Keratinocyte (primary cell): ENCODE measurements at regions not wholly inside any gene's neighbourhood (a gene's known extent, or its start where the extent isn't known, plus 50 kb on each side); places are given as distances from the start of the nearest gene placed in this dataset.
"Not testable (repeated sequence)": the region's sequence is repeated elsewhere in the genome, so short reads cannot be mapped to it uniquely, and the experiment has no call there.

Experiments
- DNase-seq: peaks from one replicate; pipeline ENCODE4 v3.0.0-alpha.2; 2011; ENCODE audit warnings: low read depth, missing footprints, low spot score
- FAIRE-seq: peaks from 2 replicates; lab custom pipeline; 2011; peaks lifted over from hg19 to GRCh38; lab: Jason Lieb, UNC
- H2AFZ ChIP-seq: 2 replicates; pipeline ENCODE4 v1.6.0; 2012; ENCODE audit warnings: low read length, control low read depth, inconsistent platforms; ENCODE audit not compliant: control insufficient read depth
- H3K27ac ChIP-seq: 2 replicates; pipeline ENCODE4 v1.5.1; 2011; ENCODE audit warnings: low read length; ENCODE audit not compliant: control insufficient read depth, insufficient read depth
- H3K27me3 ChIP-seq: 3 replicates; pipeline ENCODE4 v1.6.0; 2011; ENCODE audit warnings: low read length; ENCODE audit not compliant: control insufficient read depth, insufficient read depth; ENCODE audit errors: extremely low read depth
- H3K36me3 ChIP-seq, 2 experiments: 2 replicates in 1 of 2; 3 replicates in 1 of 2; pipeline ENCODE4 v1.5.1; 2011; ENCODE audit warnings: low read length in 2 of 2, mild to moderate bottlenecking in 1 of 2; ENCODE audit not compliant: control insufficient read depth in 2 of 2, insufficient read depth in 2 of 2; ENCODE audit errors: extremely low read depth in 1 of 2
- H3K4me1 ChIP-seq: 3 replicates; pipeline ENCODE4 v1.5.1; 2011; ENCODE audit warnings: low read length; ENCODE audit not compliant: control insufficient read depth, insufficient read depth; ENCODE audit errors: extremely low read depth
- H3K4me2 ChIP-seq: 3 replicates; pipeline ENCODE4 v1.6.0; 2011; ENCODE audit warnings: low read depth, low read length; ENCODE audit not compliant: control insufficient read depth, insufficient read depth; ENCODE audit errors: extremely low read depth
- H3K4me3 ChIP-seq, 3 experiments: fragments of 200-600 bp in 1 of 3; sonication (generic) in 1 of 3; 2 replicates in 2 of 3; 3 replicates in 1 of 3; pipeline ENCODE4 v1.5.1; 2011 to 2016; ENCODE audit warnings: low read length in 3 of 3, mild to moderate bottlenecking in 3 of 3, control low read depth in 2 of 3, inconsistent platforms in 1 of 3, low read depth in 1 of 3, mixed read lengths in 1 of 3, mixed run types in 1 of 3, moderate library complexity in 1 of 3; ENCODE audit not compliant: control insufficient read depth in 2 of 3, insufficient read depth in 2 of 3; ENCODE audit errors: extremely low read depth in 1 of 3
- H3K79me2 ChIP-seq: 2 replicates; pipeline ENCODE4 v1.6.0; 2012; ENCODE audit warnings: low read length; ENCODE audit not compliant: control insufficient read depth, insufficient read depth
- H3K9ac ChIP-seq: 3 replicates; pipeline ENCODE4 v1.6.0; 2011; ENCODE audit warnings: low read length; ENCODE audit not compliant: control insufficient read depth, insufficient read depth; ENCODE audit errors: extremely low read depth
- H3K9me1 ChIP-seq: 3 replicates; pipeline ENCODE4 v1.6.0; 2011; ENCODE audit warnings: low read length; ENCODE audit not compliant: control insufficient read depth, insufficient read depth; ENCODE audit errors: extremely low read depth
- H3K9me3 ChIP-seq: 2 replicates; pipeline ENCODE4 v1.5.1; 2012; ENCODE audit warnings: low read depth, low read length; ENCODE audit not compliant: control insufficient read depth
- H4K20me1 ChIP-seq: 3 replicates; pipeline ENCODE4 v1.6.0; 2011; ENCODE audit warnings: low read length; ENCODE audit not compliant: control insufficient read depth, insufficient read depth; ENCODE audit errors: extremely low read depth
- CTCF ChIP-seq, 3 experiments: IDR thresholded peaks in 1 of 3; conservative IDR thresholded peaks in 1 of 3; optimal IDR thresholded peaks in 1 of 3; 2 replicates in 2 of 3; 3 replicates in 1 of 3; pipeline versions ENCODE3 to v1.5.1; 2011; ENCODE audit warnings: low read length in 3 of 3, mild to moderate bottlenecking in 3 of 3, moderate library complexity in 2 of 3, control low read depth in 1 of 3, inconsistent platforms in 1 of 3; ENCODE audit not compliant: insufficient read depth in 2 of 3; ENCODE audit errors: extremely low read depth in 1 of 3
- EZH2 ChIP-seq: IDR thresholded peaks from one replicate; pipeline ENCODE4 v1.6.1; 2012; ENCODE audit warnings: inconsistent platforms, mild to moderate bottlenecking, low read length, moderate library complexity
- dilution Hi-C: fragments of 300-500 bp; cut with MboI; formaldehyde crosslinking; loops from one replicate; pipeline ENCODE4 v1.7.0; 2020; ENCODE audit warnings: low sequenced_read_pairs; ENCODE audit not compliant: extremely low pct_ligation_motif_present

GRCh38 chr21:31420354-31420753 lies 76.3 kb upstream of the TIAM1 start:
- H3K9me3 ChIP-seq = no peaks in the 10 kb centered on the region
- no peaks in the 10 kb centered on the region for H3K79me2 ChIP-seq
- H3K4me1 ChIP-seq = no peaks in the 10 kb centered on the region
- FAIRE-seq = no peak
- dilution Hi-C loops = no loop called here
- no peak overlapping the region for H3K9ac ChIP-seq
- H3K36me3 ChIP-seq = no peaks in the 10 kb centered on the region
- no peak overlapping the region for H3K4me2 ChIP-seq
- H4K20me1 ChIP-seq = no peaks in the 10 kb centered on the region
- no peak for DNase-seq
- H3K9me1 ChIP-seq = no peaks in the 10 kb centered on the region
- TF ChIP-seq EZH2 (no peak), CTCF (optimal IDR thresholded peaks at IDR 0.05 in 1 of 3, IDR thresholded peaks at IDR 0.05 in 1 of 3, conservative IDR thresholded peaks at IDR 0.05 in 1 of 3; ENCODE audit: extremely low read depth in 1 of 3, insufficient read depth in 2 of 3, low read length in 3 of 3) (no peak)
- no peak overlapping the region for H3K27ac ChIP-seq
- H3K4me3 ChIP-seq = no peak overlapping the region
- H3K27me3 ChIP-seq = no peaks in the 10 kb centered on the region
- H2AFZ ChIP-seq = no peak overlapping the region

GRCh38 chr21:31418377-31419001 lies 74.4 kb upstream of the TIAM1 start:
- dilution Hi-C loops = no loop called here
- DNase-seq = no peak
- Histone ChIP-seq H3K27ac (no peak overlapping the region), H2AFZ (no peak overlapping the region), H3K9me1 (no peaks in the 10 kb centered on the region), H3K4me1 (no peaks in the 10 kb centered on the region), H3K9ac (no peak overlapping the region), H3K4me2 (no peak overlapping the region), H3K79me2 (no peaks in the 10 kb centered on the region), H3K36me3 (no peaks in the 10 kb centered on the region), H3K4me3 (no peak overlapping the region), H4K20me1 (no peaks in the 10 kb centered on the region), H3K27me3 (no peaks in the 10 kb centered on the region), H3K9me3 (no peaks in the 10 kb centered on the region)
- TF ChIP-seq CTCF (optimal IDR thresholded peaks at IDR 0.05 in 1 of 3, IDR thresholded peaks at IDR 0.05 in 1 of 3, conservative IDR thresholded peaks at IDR 0.05 in 1 of 3; ENCODE audit: extremely low read depth in 1 of 3, insufficient read depth in 2 of 3, low read length in 3 of 3) (no peak), EZH2 (no peak)
- FAIRE-seq = no peak

GRCh38 chr21:31417214-31417613 lies 73.2 kb upstream of the TIAM1 start:
- H3K79me2 ChIP-seq, H3K9me3 ChIP-seq, H3K4me3 ChIP-seq, H3K9ac ChIP-seq, DNase-seq, H3K27me3 ChIP-seq, H3K4me2 ChIP-seq, H3K36me3 ChIP-seq, H4K20me1 ChIP-seq, H3K4me1 ChIP-seq, dilution Hi-C loops, H3K27ac ChIP-seq, H3K9me1 ChIP-seq, FAIRE-seq, H2AFZ ChIP-seq: not testable (repeated sequence)
